Kidney epithelial cell (primary cell): ENCODE measurements at regions not wholly inside any gene's neighbourhood (a gene's known extent, or its start where the extent isn't known, plus 50 kb on each side); places are given as distances from the start of the nearest gene placed in this dataset.

Experiments used
- DNase-seq: peaks from one replicate; pipeline ENCODE4 v3.0.0-alpha.2; 2010; ENCODE audit warnings: low read depth
- H3K27me3 ChIP-seq: 2 replicates; pipeline ENCODE4 v1.6.0; 2011; ENCODE audit warnings: low read length; ENCODE audit not compliant: control insufficient read depth, insufficient read depth
- H3K36me3 ChIP-seq: 2 replicates; pipeline ENCODE4 v1.5.1; 2011; ENCODE audit warnings: low read length; ENCODE audit not compliant: control insufficient read depth, insufficient read depth
- H3K4me3 ChIP-seq: 2 replicates; pipeline ENCODE4 v1.5.1; 2011; ENCODE audit warnings: low read depth, mild to moderate bottlenecking, control low read depth, low read length
- CTCF ChIP-seq: IDR thresholded peaks from 2 replicates; pipeline ENCODE4 v1.5.1; 2011; ENCODE audit warnings: mild to moderate bottlenecking, moderate library complexity, low read length, control low read depth, inconsistent platforms; ENCODE audit not compliant: insufficient read depth, poor library complexity, severe bottlenecking

DNA sequence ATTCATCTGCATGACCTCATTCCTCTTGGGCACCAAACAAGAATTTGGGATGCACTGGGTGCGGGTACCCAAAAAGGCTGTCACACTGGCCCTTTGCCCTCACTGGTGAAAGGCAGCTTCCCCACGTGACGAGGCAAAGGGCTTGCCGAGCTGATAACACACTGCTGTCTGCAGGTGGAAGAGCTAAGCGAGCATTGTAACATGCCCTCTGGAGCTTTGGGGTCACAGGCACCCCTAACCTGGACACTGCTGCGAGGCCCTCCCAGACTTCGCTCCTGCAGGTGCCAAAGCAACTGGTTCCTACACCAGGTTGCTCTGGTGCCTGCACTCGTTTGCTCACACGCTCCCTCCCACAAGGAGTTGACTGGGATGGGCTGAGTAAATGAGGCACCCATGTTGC, 1595.7 kb downstream of the HACE1 start:
- TF ChIP-seq CTCF = no peak
- DNase-seq = no peak
- no peaks in the 10 kb centered on the region for H3K27me3 ChIP-seq
- no peaks in the 10 kb centered on the region for H3K36me3 ChIP-seq
- H3K4me3 ChIP-seq = no peak overlapping the region

DNA sequence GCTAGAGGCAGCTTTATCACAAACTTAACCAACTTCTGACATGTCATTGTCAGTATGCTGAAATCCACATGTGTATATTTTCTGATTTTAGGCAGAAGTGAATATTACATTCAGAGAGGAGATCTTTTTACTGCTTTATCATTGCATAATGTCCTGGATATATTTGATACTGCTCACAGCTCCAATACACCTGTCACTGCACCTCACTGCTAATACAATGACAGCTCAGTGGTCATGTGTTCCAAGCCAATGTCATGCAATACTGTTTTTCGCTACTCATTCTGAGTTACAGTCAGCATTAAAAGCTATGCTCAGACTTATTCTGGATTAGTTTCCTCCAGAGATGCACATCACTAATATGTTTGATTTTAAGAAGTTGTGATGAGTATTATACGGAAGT, 1604.6 kb downstream of the HACE1 start:
- Histone ChIP-seq H3K27me3 (no peaks in the 10 kb centered on the region), H3K36me3 (no peaks in the 10 kb centered on the region), H3K4me3 (no peak overlapping the region)
- TF ChIP-seq CTCF = no peak
- DNase-seq = no peak

DNA sequence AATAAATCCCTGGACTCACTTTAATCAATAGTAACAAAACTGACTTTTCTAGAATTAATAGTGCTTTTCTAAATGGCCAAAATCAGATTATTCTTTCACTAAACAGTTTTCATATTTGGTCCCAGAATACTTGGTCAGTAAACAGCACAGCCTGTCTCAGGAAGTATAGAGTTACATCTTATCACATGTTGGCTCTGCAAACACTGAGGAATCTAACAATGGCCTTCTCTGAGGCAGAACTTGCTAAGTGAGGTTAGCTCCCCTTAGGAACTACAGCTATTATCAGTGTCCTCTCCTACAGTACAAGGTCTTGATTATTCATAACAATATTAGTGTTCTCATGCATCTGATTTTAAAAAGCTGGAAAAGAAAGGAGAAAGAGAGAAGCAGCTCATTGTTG, 1622.8 kb downstream of the HACE1 start:
- Histone ChIP-seq H3K36me3 (no peaks in the 10 kb centered on the region), H3K4me3 (no peak overlapping the region), H3K27me3 (no peaks in the 10 kb centered on the region)
- DNase-seq = no peak
- TF ChIP-seq CTCF = no peak

DNA sequence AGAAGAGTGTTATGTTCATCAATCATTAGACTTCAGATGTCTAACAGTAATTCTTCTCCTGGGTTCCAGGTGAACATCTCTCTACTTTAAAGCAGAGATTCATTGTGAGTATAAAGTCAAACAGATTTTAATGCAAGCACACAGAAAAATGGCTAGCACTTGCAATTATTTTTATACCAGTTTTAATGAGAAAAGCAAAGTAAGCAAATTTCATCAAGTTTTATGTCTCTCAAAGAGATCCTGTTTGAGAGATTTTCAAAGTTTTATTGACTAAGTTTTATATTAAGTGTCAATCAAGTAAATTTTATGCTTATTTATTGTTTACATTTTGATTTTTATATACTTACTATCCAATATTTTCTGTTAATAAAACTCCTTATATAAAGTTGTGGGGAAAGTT, 1628.5 kb downstream of the HACE1 start:
- Histone ChIP-seq H3K4me3 (no peak overlapping the region), H3K36me3 (no peaks in the 10 kb centered on the region), H3K27me3 (no peaks in the 10 kb centered on the region)
- no peak for DNase-seq
- TF ChIP-seq CTCF = no peak

GRCh38 chr6:103215847-103216246, 1643.9 kb downstream of the HACE1 start:
- H3K36me3 ChIP-seq = no peaks in the 10 kb centered on the region
- DNase-seq = no peak
- no peak overlapping the region for H3K4me3 ChIP-seq
- TF ChIP-seq CTCF = no peak
- no peaks in the 10 kb centered on the region for H3K27me3 ChIP-seq

- DNase-seq = no peak
- Histone ChIP-seq H3K36me3 (no peaks in the 10 kb centered on the region), H3K27me3 (no peaks in the 10 kb centered on the region), H3K4me3 (no peak overlapping the region)
- no peak for TF ChIP-seq CTCF
These were observed 1649.0 kb downstream of the HACE1 start for GRCh38 chr6:103210686-103211085.
